Upper lobe of left lung (tissue), 6 donors: ENCODE measurements at regions not wholly inside any gene's neighbourhood (a gene's known extent, or its start where the extent isn't known, plus 50 kb on each side); places are given as distances from the start of the nearest gene placed in this dataset.
A peak's percentile ranks its signal among the peaks of the same experiment; 100 is the strongest.

Experiments
- ATAC-seq, 2 donors: fragments of 200-7000 bp; cut with Tn5 transposase; one replicate each; pipeline ENCODE4 v1.9.1; 2022; ENCODE audit warnings: mild to moderate bottlenecking in 2 of 2, moderate library complexity in 2 of 2; ENCODE audit not compliant: low FRiP score in 2 of 2
- DNase-seq, 2 donors: peaks; one replicate each; pipeline ENCODE4 v3.0.0-alpha.2; 2019 to 2020
- H3K27ac ChIP-seq, 4 donors: fragments of 200-600 bp; sonication (generic); one replicate each; pipeline ENCODE4 v1.5.1; 2016 to 2019
- H3K27me3 ChIP-seq, 4 donors: fragments of 200-600 bp; sonication (generic); one replicate each; pipeline ENCODE4 v1.5.1; 2017 to 2019
- H3K36me3 ChIP-seq, 4 donors: fragments of 200-600 bp; sonication (generic); one replicate each; pipeline ENCODE4 v1.5.1; 2016 to 2019
- H3K4me1 ChIP-seq, 4 donors: fragments of 200-600 bp; sonication (generic); one replicate each; pipeline ENCODE4 v1.5.1; 2018 to 2019
- H3K4me3 ChIP-seq, 4 donors: fragments of 200-600 bp; sonication (generic); one replicate each; pipeline ENCODE4 v1.5.1; 2017 to 2019; ENCODE audit warnings: mild to moderate bottlenecking in 2 of 4, moderate library complexity in 1 of 4
- H3K9me3 ChIP-seq, 4 donors: fragments of 200-600 bp; sonication (generic); one replicate each; pipeline ENCODE4 v1.5.1; 2018 to 2019
- CTCF ChIP-seq, 6 experiments: fragments of 450-650 bp in 4 of 6; fragments of 200-600 bp in 2 of 6; sonication (generic) in 2 of 6; IDR thresholded peaks; one replicate each; pipeline ENCODE4 v1.5.1; 2016 to 2019; ENCODE audit warnings: antibody characterized with exemption in 6 of 6
- EP300 ChIP-seq, 4 donors: sonication (generic); formaldehyde crosslinking; IDR thresholded peaks; one replicate each; pipeline ENCODE4 v1.5.1; 2017; ENCODE audit warnings: antibody characterized with exemption in 4 of 4, control low read depth in 2 of 4
- POLR2A ChIP-seq, 4 donors: fragments of 450-650 bp; IDR thresholded peaks; one replicate each; pipeline ENCODE4 v1.5.1; 2016 to 2017; ENCODE audit warnings: antibody characterized with exemption in 4 of 4, mild to moderate bottlenecking in 2 of 4
- POLR2AphosphoS5 ChIP-seq, 2 donors: sonication (generic); formaldehyde crosslinking; IDR thresholded peaks; one replicate each; pipeline ENCODE4 v1.5.1; 2017; ENCODE audit warnings: antibody characterized with exemption in 2 of 2
- WGBS, 2 donors: methylation state at CpG; one replicate each; pipeline ENCODE4 v1.1.5; 2017 to 2018; 5-methylcytosine and 5-hydroxymethylcytosine counted together
- donor health status: DM: no; HTN: no; CAD: no; lungs with moderate emphysema.
- donor health status: DM: no; HTN: yes; CAD: no; lungs with severe emphysema.

DNA sequence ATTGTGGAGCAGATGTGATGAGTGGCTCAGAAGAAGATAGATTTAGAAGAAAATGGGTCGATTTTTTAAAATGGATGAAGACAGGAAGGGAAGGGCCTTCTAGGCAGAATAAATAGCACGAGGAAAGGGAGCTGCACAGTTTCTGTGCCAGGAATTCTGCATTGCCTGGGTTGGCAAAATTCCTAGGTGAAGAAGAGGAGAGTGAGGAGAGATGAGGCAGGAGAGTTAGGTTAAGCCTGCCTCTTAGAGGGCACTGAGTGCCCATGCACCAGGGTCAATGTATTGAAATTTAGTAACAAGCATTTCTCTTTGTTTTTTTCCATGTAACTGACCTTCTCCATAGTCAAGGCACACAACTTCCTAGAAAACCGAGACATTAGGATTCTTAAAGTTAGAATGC is 159.5 kb downstream of the YTHDC2 start:
- no peak overlapping the region for H3K4me3 ChIP-seq
- no peak for DNase-seq
- H3K4me1 ChIP-seq: no peaks in the 10 kb centered on the region
- H3K9me3 ChIP-seq: no peaks in the 10 kb centered on the region
- H3K36me3 ChIP-seq: no peaks in the 10 kb centered on the region
- TF ChIP-seq EP300 (IDR thresholded peaks at IDR 0.05): no peak
- no peak for TF ChIP-seq POLR2AphosphoS5 (IDR thresholded peaks at IDR 0.05)
- TF ChIP-seq CTCF (IDR thresholded peaks at IDR 0.05): no peak
- no peak for ATAC-seq
- no peaks in the 10 kb centered on the region for H3K27me3 ChIP-seq
- WGBS, 2 donors: 52 to 53% methylated on average over 3 of the region's 3 CpGs
- no peak overlapping the region for H3K27ac ChIP-seq

DNA sequence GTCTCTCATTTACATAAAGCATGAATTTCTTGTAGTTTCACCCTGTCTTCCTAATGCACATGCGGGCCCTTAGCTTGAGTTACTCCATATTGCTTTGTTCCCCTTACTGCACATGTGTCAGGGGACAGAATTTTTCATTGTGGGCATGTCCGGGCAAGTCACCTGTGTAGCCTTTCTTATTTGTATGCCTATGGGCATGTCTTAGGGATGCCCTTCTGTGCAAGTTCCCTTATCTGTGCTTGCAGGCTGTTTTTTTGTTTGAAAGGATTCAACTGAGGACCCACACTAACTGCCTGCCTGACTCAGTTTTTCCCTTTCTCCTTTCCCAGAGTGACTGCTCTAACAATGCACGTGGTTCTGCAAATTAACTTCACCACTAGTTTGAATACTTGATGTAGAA is 161.7 kb downstream of the YTHDC2 start:
- Histone ChIP-seq H3K27ac (no peak overlapping the region), H3K4me1 (no peaks in the 10 kb centered on the region), H3K4me3 (no peak overlapping the region), H3K9me3 (no peaks in the 10 kb centered on the region), H3K27me3 (no peaks in the 10 kb centered on the region), H3K36me3 (no peaks in the 10 kb centered on the region)
- DNase-seq: no peak
- ATAC-seq: no peak
- 83 to 93% methylated on average over 3 of the region's 3 CpGs for WGBS, 2 donors
- TF ChIP-seq EP300 (IDR thresholded peaks at IDR 0.05) (no peak), POLR2AphosphoS5 (IDR thresholded peaks at IDR 0.05) (no peak), CTCF (IDR thresholded peaks at IDR 0.05) (no peak), POLR2A (IDR thresholded peaks at IDR 0.05) (no peak)

DNA sequence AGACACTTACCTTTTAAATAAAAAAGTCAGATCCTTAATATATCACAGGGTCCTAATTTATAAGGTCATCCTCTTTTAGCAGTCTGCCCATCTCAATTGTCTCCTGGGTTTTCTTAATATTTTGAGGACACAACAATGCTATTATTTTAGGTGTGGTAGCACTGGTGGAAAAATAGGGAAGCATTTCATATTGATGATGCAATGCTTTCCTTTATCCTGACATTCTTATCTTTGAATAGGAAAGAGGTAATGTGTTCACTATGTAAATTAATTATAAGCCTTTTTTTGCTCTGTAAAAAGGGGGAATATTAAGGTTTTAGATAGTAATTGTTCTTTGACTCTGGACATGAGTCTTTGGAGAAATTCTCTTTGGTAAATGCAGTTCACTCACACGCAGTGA is 164.7 kb downstream of the YTHDC2 start:
- H3K27me3 ChIP-seq: no peaks in the 10 kb centered on the region
- WGBS, 2 donors: 25 to 45% methylated on average over 1 of the region's 1 CpG
- DNase-seq: no peak

GRCh38 chr5:113678924-113679575 is 165.6 kb downstream of the YTHDC2 start:
- no peaks in the 10 kb centered on the region for H3K36me3 ChIP-seq
- DNase-seq: no peak
- H3K27ac ChIP-seq: no peak overlapping the region
- H3K9me3 ChIP-seq: no peaks in the 10 kb centered on the region
- no peaks in the 10 kb centered on the region for H3K4me1 ChIP-seq
- 37 to 38% methylated on average over 7 of the region's 7 CpGs for WGBS, 2 donors
- H3K27me3 ChIP-seq: no peaks in the 10 kb centered on the region
- no peak overlapping the region for H3K4me3 ChIP-seq
- TF ChIP-seq POLR2AphosphoS5 (IDR thresholded peaks at IDR 0.05) (no peak), CTCF (IDR thresholded peaks at IDR 0.05) (peak in 5 of 6 experiments; percentile 39 to 55 (median 47))
- ATAC-seq: peak in 1 of 2 donors; percentile 65

More for the DNA sequence above, 164.7 kb downstream of the YTHDC2 start:
- Histone ChIP-seq H3K36me3 (no peaks in the 10 kb centered on the region), H3K4me3 (no peak overlapping the region), H3K27ac (no peak overlapping the region), H3K4me1 (no peaks in the 10 kb centered on the region), H3K9me3 (no peaks in the 10 kb centered on the region)
- no peak for ATAC-seq
- TF ChIP-seq CTCF (IDR thresholded peaks at IDR 0.05) (no peak), EP300 (IDR thresholded peaks at IDR 0.05) (no peak), POLR2AphosphoS5 (IDR thresholded peaks at IDR 0.05) (no peak), POLR2A (IDR thresholded peaks at IDR 0.05) (no peak)

- 51 to 55% methylated on average over 2 of the region's 2 CpGs for WGBS, 2 donors
- Histone ChIP-seq H3K27ac (no peak overlapping the region), H3K4me1 (no peaks in the 10 kb centered on the region), H3K36me3 (no peaks in the 10 kb centered on the region), H3K27me3 (no peaks in the 10 kb centered on the region), H3K4me3 (no peak overlapping the region), H3K9me3 (no peaks in the 10 kb centered on the region)
- ATAC-seq: no peak
- TF ChIP-seq POLR2A (IDR thresholded peaks at IDR 0.05) (no peak), POLR2AphosphoS5 (IDR thresholded peaks at IDR 0.05) (no peak), CTCF (IDR thresholded peaks at IDR 0.05) (no peak), EP300 (IDR thresholded peaks at IDR 0.05) (no peak)
- no peak for DNase-seq
Measured at GRCh38 chr5:113680534-113680933, 167.0 kb downstream of the YTHDC2 start.
